ENCODE measurements at regions not wholly inside any gene's neighbourhood (a gene's known extent, or its start where the extent isn't known, plus 50 kb on each side); places are given as distances from the start of the nearest gene placed in this dataset.

DNA sequence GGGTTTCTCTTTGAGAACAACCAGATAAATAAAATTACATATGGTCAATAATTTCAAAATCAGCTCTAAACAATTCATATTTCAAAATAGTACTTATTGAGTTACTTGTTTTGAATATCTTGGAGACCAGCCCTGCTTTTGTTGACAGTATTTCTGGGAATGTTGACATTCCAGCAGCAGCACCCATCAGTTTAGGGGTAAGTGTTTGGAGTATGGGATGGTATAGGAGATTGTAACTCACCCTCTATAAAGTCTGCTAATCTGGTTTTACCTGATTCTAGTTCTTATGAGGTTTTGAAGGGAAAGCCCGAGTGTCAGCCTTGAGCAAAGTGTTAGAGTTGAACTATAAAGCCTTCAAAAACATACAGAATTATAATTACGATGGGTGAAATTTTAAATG is 139.2 kb upstream of the ANKRD50 start:
- TF ChIP-seq MYC (IDR thresholded peaks at IDR 0.05; ENCODE audit: insufficient read depth, insufficient read length, insufficient replicate concordance, low read length, severe bottlenecking) (no peak), GABPA (IDR thresholded peaks at IDR 0.05; ENCODE audit: low read depth) (no peak), TCF3 (IDR thresholded peaks at IDR 0.05; ENCODE audit: borderline replicate concordance, insufficient read depth, low read depth, low read length) (no peak), ZBED1 (IDR thresholded peaks at IDR 0.05; ENCODE audit: borderline replicate concordance) (no peak), RUNX3 (IDR thresholded peaks at IDR 0.05; ENCODE audit: low read length) (no peak), CREB1 (IDR thresholded peaks at IDR 0.05; ENCODE audit: low read depth) (no peak), NR2C2 (IDR thresholded peaks at IDR 0.05; ENCODE audit: borderline replicate concordance, control insufficient read depth, insufficient read length, low read depth) (no peak)
- TF ChIP-seq, protein P1, sequence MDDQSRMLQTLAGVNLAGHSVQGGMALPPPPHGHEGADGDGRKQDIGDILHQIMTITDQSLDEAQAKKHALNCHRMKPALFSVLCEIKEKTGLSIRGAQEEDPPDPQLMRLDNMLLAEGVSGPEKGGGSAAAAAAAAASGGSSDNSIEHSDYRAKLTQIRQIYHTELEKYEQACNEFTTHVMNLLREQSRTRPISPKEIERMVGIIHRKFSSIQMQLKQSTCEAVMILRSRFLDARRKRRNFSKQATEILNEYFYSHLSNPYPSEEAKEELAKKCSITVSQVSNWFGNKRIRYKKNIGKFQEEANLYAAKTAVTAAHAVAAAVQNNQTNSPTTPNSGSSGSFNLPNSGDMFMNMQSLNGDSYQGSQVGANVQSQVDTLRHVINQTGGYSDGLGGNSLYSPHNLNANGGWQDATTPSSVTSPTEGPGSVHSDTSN (IDR thresholded peaks at IDR 0.05; ENCODE audit: insufficient replicate concordance, low read depth, low read length) = no peak
- TF ChIP-seq, protein P2, sequence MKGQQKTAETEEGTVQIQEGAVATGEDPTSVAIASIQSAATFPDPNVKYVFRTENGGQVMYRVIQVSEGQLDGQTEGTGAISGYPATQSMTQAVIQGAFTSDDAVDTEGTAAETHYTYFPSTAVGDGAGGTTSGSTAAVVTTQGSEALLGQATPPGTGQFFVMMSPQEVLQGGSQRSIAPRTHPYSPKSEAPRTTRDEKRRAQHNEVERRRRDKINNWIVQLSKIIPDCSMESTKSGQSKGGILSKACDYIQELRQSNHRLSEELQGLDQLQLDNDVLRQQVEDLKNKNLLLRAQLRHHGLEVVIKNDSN (IDR thresholded peaks at IDR 0.05; ENCODE audit: borderline replicate concordance, extremely low read length, insufficient read depth, low read depth, low read length) = no peak
- POLR2A ChIA-PET = no interaction called here
- WGBS (ENCODE audit: insufficient coverage, insufficient replicate concordance, low lambda C conversion rate, missing lambda C conversion rate) = 35% methylated on average over 2 of the region's 2 CpGs

More for the DNA sequence above, 139.2 kb upstream of the ANKRD50 start:
- no peak overlapping the region for H3K9ac ChIP-seq (ENCODE audit: control insufficient read depth, insufficient read depth, low read length)
- ChIA-PET RAD21 (ENCODE audit: unreplicated experiment) (no interaction called here), CTCF (no interaction called here), SMC1A (ENCODE audit: uncharacterized antibody, unreplicated experiment) (no interaction called here)
- BruUV-seq (replicated peaks) = no TSS peak
- DNase-seq (ENCODE audit: low read depth, low spot score) (no peak), ATAC-seq (no peak), FAIRE-seq (no peak)
- no peaks in the 10 kb centered on the region for H3K9me3 ChIP-seq (replicated peaks; ENCODE audit: control insufficient read depth, insufficient read depth, low read length)
- no peaks in the 10 kb centered on the region for H3K79me2 ChIP-seq (ENCODE audit: control insufficient read depth, insufficient read depth, low read length)
- no peak overlapping the region for H2AFZ ChIP-seq (ENCODE audit: control insufficient read depth, low read depth, low read length)
- intact Hi-C loops (cut with micrococcal nuclease; ENCODE audit: unreplicated experiment) = no loop called here
- no peak overlapping the region for H3K4me3 ChIP-seq
- no peak overlapping the region for H3K4me2 ChIP-seq (ENCODE audit: control insufficient read depth, insufficient read depth)
- H4K20me1 ChIP-seq (ENCODE audit: control insufficient read depth, insufficient read depth) = no peaks in the 10 kb centered on the region
- H3K36me3 ChIP-seq (ENCODE audit: control insufficient read depth in 2 of 2, insufficient read depth in 2 of 2, low read length in 1 of 2) = no peaks in the 10 kb centered on the region
- in situ Hi-C loops (cut with MboI) = no loop called here
- no peak overlapping the region for H3K27ac ChIP-seq (ENCODE audit: control insufficient read depth, insufficient read depth)
- H3K4me1 ChIP-seq (ENCODE audit: control insufficient read depth, insufficient read depth, low read length) = no peaks in the 10 kb centered on the region
- H3K27me3 ChIP-seq (replicated peaks in 1 of 2; ENCODE audit: control insufficient read depth in 2 of 2, insufficient read depth in 2 of 2, low read length in 1 of 2) = no peaks in the 10 kb centered on the region

Data from GM12878 (cell line).